ENCODE measurements at regions not wholly inside any gene's neighbourhood (a gene's known extent, or its start where the extent isn't known, plus 50 kb on each side); places are given as distances from the start of the nearest gene placed in this dataset.

- intact Hi-C loops (cut with DNase I), result no loop called here
- TF ChIP-seq POLR2A (IDR thresholded peaks at IDR 0.05) (no peak), CTCF (IDR thresholded peaks at IDR 0.05) (no peak), POLR2AphosphoS5 (IDR thresholded peaks at IDR 0.05; ENCODE audit: insufficient read depth in 1 of 2, low read depth in 1 of 2) (no peak)
- no peaks in the 10 kb centered on the region for H3K36me3 ChIP-seq
Measured at GRCh38 chr21:24097181-24097580, 1510.1 kb downstream of the MRPL39 start.

GRCh38 chr21:24096651-24097050, 1510.6 kb downstream of the MRPL39 start:
- TF ChIP-seq POLR2A (IDR thresholded peaks at IDR 0.05), result no peak
- no peak for DNase-seq (ENCODE audit: extremely low spot score in 2 of 2)
- Histone ChIP-seq H3K4me1 (no peaks in the 10 kb centered on the region), H3K36me3 (no peaks in the 10 kb centered on the region), H3K27ac (no peak overlapping the region), H3K27me3 (no peaks in the 10 kb centered on the region), H3K4me3 (no peak overlapping the region), H3K9me3 (no peaks in the 10 kb centered on the region)
- intact Hi-C loops (cut with DNase I), result no loop called here

More at GRCh38 chr21:24097181-24097580, 1510.1 kb downstream of the MRPL39 start:
- no peaks in the 10 kb centered on the region for H3K9me3 ChIP-seq
- H3K27ac ChIP-seq, result no peak overlapping the region
- H3K27me3 ChIP-seq, result no peaks in the 10 kb centered on the region
- DNase-seq (ENCODE audit: extremely low spot score in 2 of 2), result no peak
- H3K4me1 ChIP-seq, result no peaks in the 10 kb centered on the region
- H3K4me3 ChIP-seq, result no peak overlapping the region

- no peak for DNase-seq (ENCODE audit: extremely low spot score in 2 of 2)
- Histone ChIP-seq H3K9me3 (no peaks in the 10 kb centered on the region), H3K4me1 (no peaks in the 10 kb centered on the region), H3K4me3 (no peak overlapping the region), H3K27me3 (no peaks in the 10 kb centered on the region), H3K27ac (no peak overlapping the region), H3K36me3 (no peaks in the 10 kb centered on the region)
- TF ChIP-seq POLR2A (IDR thresholded peaks at IDR 0.05) (no peak), POLR2AphosphoS5 (IDR thresholded peaks at IDR 0.05; ENCODE audit: insufficient read depth in 1 of 2, low read depth in 1 of 2) (no peak), CTCF (IDR thresholded peaks at IDR 0.05) (no peak)
- intact Hi-C loops (cut with DNase I), result no loop called here
Measured at GRCh38 chr21:24093032-24093431, 1514.2 kb downstream of the MRPL39 start.

GRCh38 chr21:24076179-24076578, 1531.1 kb downstream of the MRPL39 start:
- no peak for TF ChIP-seq CTCF (IDR thresholded peaks at IDR 0.05)
- TF ChIP-seq POLR2AphosphoS5 (IDR thresholded peaks at IDR 0.05; ENCODE audit: insufficient read depth in 1 of 2, low read depth in 1 of 2), result no peak
- TF ChIP-seq POLR2A (IDR thresholded peaks at IDR 0.05), result no peak
- intact Hi-C loops (cut with DNase I), result no loop called here
- Histone ChIP-seq H3K36me3 (no peaks in the 10 kb centered on the region), H3K4me1 (no peaks in the 10 kb centered on the region), H3K4me3 (no peak overlapping the region), H3K27ac (no peak overlapping the region), H3K27me3 (no peaks in the 10 kb centered on the region), H3K9me3 (no peaks in the 10 kb centered on the region)
- no peak for DNase-seq (ENCODE audit: extremely low spot score in 2 of 2)

- DNase-seq (ENCODE audit: extremely low spot score in 2 of 2), result no peak
- intact Hi-C loops (cut with DNase I), result no loop called here
- no peak overlapping the region for H3K4me3 ChIP-seq
- no peaks in the 10 kb centered on the region for H3K9me3 ChIP-seq
- no peak overlapping the region for H3K27ac ChIP-seq
- H3K27me3 ChIP-seq, result no peaks in the 10 kb centered on the region
- H3K36me3 ChIP-seq, result no peaks in the 10 kb centered on the region
- TF ChIP-seq POLR2A (IDR thresholded peaks at IDR 0.05) (no peak), CTCF (IDR thresholded peaks at IDR 0.05) (no peak), POLR2AphosphoS5 (IDR thresholded peaks at IDR 0.05; ENCODE audit: insufficient read depth in 1 of 2, low read depth in 1 of 2) (no peak)
- no peaks in the 10 kb centered on the region for H3K4me1 ChIP-seq
Measured at GRCh38 chr21:24055696-24056095, 1551.6 kb downstream of the MRPL39 start.

GRCh38 chr21:24050231-24050630, 1557.0 kb downstream of the MRPL39 start:
- DNase-seq (ENCODE audit: extremely low spot score in 2 of 2), result no peak
- Histone ChIP-seq H3K27ac (no peak overlapping the region), H3K36me3 (no peaks in the 10 kb centered on the region), H3K4me1 (peaks cover 9% of the 10 kb centered on the region), H3K9me3 (no peaks in the 10 kb centered on the region), H3K4me3 (no peak overlapping the region), H3K27me3 (no peaks in the 10 kb centered on the region)
- intact Hi-C loops (cut with DNase I), result no loop called here
- TF ChIP-seq POLR2AphosphoS5 (IDR thresholded peaks at IDR 0.05; ENCODE audit: insufficient read depth in 1 of 2, low read depth in 1 of 2), result no peak
- TF ChIP-seq CTCF (IDR thresholded peaks at IDR 0.05), result no peak
- no peak for TF ChIP-seq POLR2A (IDR thresholded peaks at IDR 0.05)

All from vagina (tissue), 2 donors.